ENCODE measurements at regions not wholly inside any gene's neighbourhood (a gene's known extent, or its start where the extent isn't known, plus 50 kb on each side); places are given as distances from the start of the nearest gene placed in this dataset.

- H3K23ac ChIP-seq (ENCODE audit: insufficient read length, low read depth, low read length), result no peak overlapping the region
Measured at GRCh38 chr14:58881433-58881832, 243.7 kb downstream of the DACT1 start.

More at GRCh38 chr14:58881433-58881832, 243.7 kb downstream of the DACT1 start:
- H3K27me3 ChIP-seq (ENCODE audit: insufficient read depth, low read length), result no peaks in the 10 kb centered on the region
- H2AK5ac ChIP-seq (ENCODE audit: insufficient read length, low read length), result no peak overlapping the region
- WGBS (ENCODE audit: extremely low coverage, insufficient read length, low lambda C conversion rate), result no CpG with 5 or more reads among the region's 1 CpG
- no peak overlapping the region for H2BK20ac ChIP-seq (ENCODE audit: low read depth, low read length, poor library complexity, severe bottlenecking)
- no peak overlapping the region for H3K9ac ChIP-seq (ENCODE audit: extremely low read depth, insufficient read length, low read length)
- no peak for DNase-seq
- H3K4me2 ChIP-seq (ENCODE audit: insufficient read depth, insufficient read length, low read length), result no peak overlapping the region
- Mint-ChIP-seq H3K27ac (no peak overlapping the region), H3K4me1 (no peaks in the 10 kb centered on the region), H3K27me3 (ENCODE audit: low read depth) (no peaks in the 10 kb centered on the region), H3K4me3 (no peak overlapping the region), H3K36me3 (ENCODE audit: insufficient read depth in 1 of 3, low read depth in 3 of 3) (no peaks in the 10 kb centered on the region), H3K9me3 (no peaks in the 10 kb centered on the region)
- H3K18ac ChIP-seq (ENCODE audit: insufficient read length, low read depth, low read length), result no peak overlapping the region
- no peaks in the 10 kb centered on the region for H3K9me3 ChIP-seq (ENCODE audit: control insufficient read depth, low read depth, low read length)
- no peak overlapping the region for H4K91ac ChIP-seq (ENCODE audit: insufficient read length, low read depth, low read length)
- H3K79me1 ChIP-seq (ENCODE audit: insufficient read depth, low read depth, low read length, poor library complexity, severe bottlenecking), result no peaks in the 10 kb centered on the region
- no peaks in the 10 kb centered on the region for H3K79me2 ChIP-seq (ENCODE audit: insufficient read depth, low read length)
- H3K14ac ChIP-seq (ENCODE audit: insufficient read depth, low read length), result no peak overlapping the region
- no peak overlapping the region for H2BK12ac ChIP-seq (ENCODE audit: insufficient read length, low read depth, low read length)
- H2AFZ ChIP-seq (ENCODE audit: low read length), result no peak overlapping the region
- H2BK15ac ChIP-seq (ENCODE audit: low read depth, low read length), result no peak overlapping the region
- no peaks in the 10 kb centered on the region for H4K20me1 ChIP-seq (ENCODE audit: control insufficient read depth, insufficient read depth, insufficient read length)
- no peak overlapping the region for H4K8ac ChIP-seq (replicated peaks; ENCODE audit: insufficient read length, low read depth, low read length)
- no peak overlapping the region for H2BK120ac ChIP-seq (ENCODE audit: low read depth, low read length, poor library complexity, severe bottlenecking)
- H4K5ac ChIP-seq (ENCODE audit: insufficient read length, low read depth, low read length), result no peak overlapping the region
- no peak for TF ChIP-seq CTCF (conservative IDR thresholded peaks at IDR 0.05)
- H3K27ac ChIP-seq (ENCODE audit: insufficient read length, low read depth, low read length), result no peak overlapping the region
- no peak overlapping the region for H3K56ac ChIP-seq (ENCODE audit: insufficient read length, low read depth, low read length)
- no peak overlapping the region for H3K4ac ChIP-seq (ENCODE audit: low read depth, low read length)
- no peaks in the 10 kb centered on the region for H3K4me1 ChIP-seq (ENCODE audit: insufficient read depth, low read length)
- no peaks in the 10 kb centered on the region for H3K23me2 ChIP-seq (ENCODE audit: insufficient read length, low read depth, low read length, poor library complexity, severe bottlenecking)
- H3T11ph ChIP-seq (ENCODE audit: low read length), result no peak overlapping the region
- no peak overlapping the region for H2BK5ac ChIP-seq (ENCODE audit: insufficient read length, low read length)
